NCI-H1092 (cell line): ENCODE measurements at regions not wholly inside any gene's neighbourhood (a gene's known extent, or its start where the extent isn't known, plus 50 kb on each side); places are given as distances from the start of the nearest gene placed in this dataset.
"Not testable (repeated sequence)": the region's sequence is repeated elsewhere in the genome, so short reads cannot be mapped to it uniquely, and the experiment has no call there.

Source experiments
- DNase-seq: peaks from one replicate; lab custom pipeline; 2025; lab: John Stamatoyannopoulos, UW

- DNase-seq, result no peak
Measured at GRCh38 chr3:88291486-88291885, 141.7 kb downstream of the C3orf38 start.

- DNase-seq, result no peak
Measured at GRCh38 chr3:88298189-88298588, 148.4 kb downstream of the C3orf38 start.

- no peak for DNase-seq
Measured at GRCh38 chr3:88301273-88301995, 151.7 kb downstream of the C3orf38 start.

GRCh38 chr3:88301996-88302393 is 152.2 kb downstream of the C3orf38 start:
- DNase-seq, result no peak

- not testable (repeated sequence) for DNase-seq
Measured at GRCh38 chr3:88303331-88303904, 153.7 kb downstream of the C3orf38 start.

GRCh38 chr3:88307666-88308065 is 157.9 kb downstream of the C3orf38 start:
- DNase-seq, result no peak

- no peak for DNase-seq
Measured at GRCh38 chr3:88311826-88312225, 162.1 kb downstream of the C3orf38 start.

- no peak for DNase-seq
Measured at GRCh38 chr3:88312256-88312655, 162.5 kb downstream of the C3orf38 start.

GRCh38 chr3:88318067-88318466 is 168.3 kb downstream of the C3orf38 start:
- DNase-seq, result no peak

GRCh38 chr3:88321363-88322050 is 171.7 kb downstream of the C3orf38 start:
- DNase-seq, result no peak

- DNase-seq, result no peak
Measured at GRCh38 chr3:88324788-88325187, 175.0 kb downstream of the C3orf38 start.

GRCh38 chr3:88334187-88334868 is 184.6 kb downstream of the C3orf38 start:
- DNase-seq, result no peak

- no peak for DNase-seq
Measured at GRCh38 chr3:88336894-88337293, 187.1 kb downstream of the C3orf38 start.

- no peak for DNase-seq
Measured at GRCh38 chr3:88343264-88343663, 193.5 kb downstream of the C3orf38 start.

- DNase-seq, result no peak
Measured at GRCh38 chr3:88346643-88347042, 196.9 kb downstream of the C3orf38 start.

GRCh38 chr3:88362428-88362827 is 212.7 kb downstream of the C3orf38 start:
- DNase-seq, result no peak

GRCh38 chr3:88364926-88365325 is 215.2 kb downstream of the C3orf38 start:
- DNase-seq, result no peak

GRCh38 chr3:88369337-88369736 is 219.6 kb downstream of the C3orf38 start:
- DNase-seq, result no peak

GRCh38 chr3:88369767-88370166 is 220.0 kb downstream of the C3orf38 start:
- DNase-seq, result no peak

GRCh38 chr3:88385090-88385489 is 235.3 kb downstream of the C3orf38 start:
- no peak for DNase-seq

GRCh38 chr3:88398581-88398980 is 248.8 kb downstream of the C3orf38 start:
- DNase-seq, result no peak

- DNase-seq, result no peak
Measured at GRCh38 chr3:88403319-88403718, 253.6 kb downstream of the C3orf38 start.

GRCh38 chr3:88408097-88408496 is 258.3 kb downstream of the C3orf38 start:
- DNase-seq, result no peak
